HEK293 (cell line): ENCODE measurements at regions not wholly inside any gene's neighbourhood (a gene's known extent, or its start where the extent isn't known, plus 50 kb on each side); places are given as distances from the start of the nearest gene placed in this dataset.

Experiments used
- BCL11B ChIP-seq: fragments of 450-650 bp; formaldehyde crosslinking; IDR thresholded peaks from 2 replicates; pipeline ENCODE4 v1.5.1; 2016; ENCODE audit warnings: low read depth, missing biosample characterization, missing genetic modification characterization
- KLF7 ChIP-seq: fragments of 450-650 bp; formaldehyde crosslinking; IDR thresholded peaks from 2 replicates; pipeline ENCODE4 v1.5.1; 2016; ENCODE audit warnings: missing biosample characterization, missing genetic modification characterization, borderline replicate concordance
- MEIS1 ChIP-seq: sonication (generic); formaldehyde crosslinking; IDR thresholded peaks from 2 replicates; pipeline ENCODE4 v1.8.1; 2022; ENCODE audit warnings: missing genetic modification reagents, mild to moderate bottlenecking, borderline replicate concordance
- PRDM10 ChIP-seq: fragments of 450-650 bp; formaldehyde crosslinking; IDR thresholded peaks from 2 replicates; pipeline ENCODE4 v1.5.1; 2016; ENCODE audit warnings: missing biosample characterization, missing genetic modification characterization
- PRDM6 ChIP-seq: fragments of 450-650 bp; formaldehyde crosslinking; IDR thresholded peaks from 2 replicates; pipeline ENCODE4 v1.5.1; 2017; ENCODE audit warnings: missing biosample characterization, missing genetic modification characterization
- SCRT1 ChIP-seq: fragments of 450-650 bp; formaldehyde crosslinking; IDR thresholded peaks from 2 replicates; pipeline ENCODE4 v1.5.1; 2016; ENCODE audit warnings: missing biosample characterization, missing genetic modification characterization, borderline replicate concordance
- WT1 ChIP-seq: fragments of 450-650 bp; formaldehyde crosslinking; IDR thresholded peaks from 2 replicates; pipeline ENCODE4 v1.5.1; 2016; ENCODE audit warnings: missing biosample characterization, missing genetic modification characterization
- ZBTB17 ChIP-seq: fragments of 450-650 bp; formaldehyde crosslinking; IDR thresholded peaks from 2 replicates; pipeline ENCODE4 v1.5.1; 2016; ENCODE audit warnings: missing biosample characterization, missing genetic modification characterization
- ZBTB21 ChIP-seq: fragments of 450-650 bp; formaldehyde crosslinking; IDR thresholded peaks from 2 replicates; pipeline ENCODE4 v1.5.1; 2017; ENCODE audit warnings: missing biosample characterization, missing genetic modification characterization
- ZEB2 ChIP-seq: fragments of 450-650 bp; formaldehyde crosslinking; IDR thresholded peaks from 2 replicates; pipeline ENCODE4 v1.5.1; 2016; ENCODE audit warnings: missing biosample characterization, missing genetic modification characterization
- ZNF132 ChIP-seq: fragments of 450-650 bp; formaldehyde crosslinking; IDR thresholded peaks from 2 replicates; pipeline ENCODE4 v1.5.1; 2017; ENCODE audit warnings: missing biosample characterization, missing genetic modification characterization, borderline replicate concordance
- ZNF292 ChIP-seq: fragments of 450-650 bp; formaldehyde crosslinking; IDR thresholded peaks from 2 replicates; pipeline ENCODE4 v1.5.1; 2016; ENCODE audit warnings: low read depth, missing biosample characterization, missing genetic modification characterization, borderline replicate concordance
- ZNF335 ChIP-seq: fragments of 450-650 bp; formaldehyde crosslinking; conservative IDR thresholded peaks from 2 replicates; pipeline ENCODE4 v1.5.1; 2016; ENCODE audit warnings: missing biosample characterization, missing genetic modification characterization
- ZNF404 ChIP-seq: fragments of 450-650 bp; formaldehyde crosslinking; IDR thresholded peaks from 2 replicates; pipeline ENCODE4 v1.5.1; 2017; ENCODE audit warnings: missing biosample characterization, missing genetic modification characterization
- ZNF473 ChIP-seq: fragments of 450-650 bp; formaldehyde crosslinking; IDR thresholded peaks from 2 replicates; pipeline ENCODE4 v1.5.1; 2017; ENCODE audit warnings: missing biosample characterization, missing genetic modification characterization
- ZNF521 ChIP-seq: fragments of 450-650 bp; formaldehyde crosslinking; IDR thresholded peaks from 2 replicates; pipeline ENCODE4 v1.5.1; 2017; ENCODE audit warnings: missing biosample characterization, mild to moderate bottlenecking, missing genetic modification characterization
- ZNF530 ChIP-seq: fragments of 450-650 bp; formaldehyde crosslinking; IDR thresholded peaks from 2 replicates; pipeline ENCODE4 v1.5.1; 2016; ENCODE audit warnings: low read depth, missing biosample characterization, missing genetic modification characterization
- ZNF621 ChIP-seq: fragments of 450-650 bp; formaldehyde crosslinking; IDR thresholded peaks from 2 replicates; pipeline ENCODE4 v1.5.1; 2017; ENCODE audit warnings: missing biosample characterization, missing genetic modification characterization
- ZNF776 ChIP-seq: fragments of 450-650 bp; formaldehyde crosslinking; IDR thresholded peaks from 2 replicates; pipeline ENCODE4 v1.5.0; 2017; ENCODE audit warnings: missing biosample characterization, missing genetic modification characterization, borderline replicate concordance
- ZNF843 ChIP-seq: fragments of 450-650 bp; formaldehyde crosslinking; IDR thresholded peaks from 2 replicates; pipeline ENCODE4 v1.5.1; 2016; ENCODE audit warnings: missing biosample characterization, missing genetic modification characterization
- ZSCAN16 ChIP-seq: fragments of 450-650 bp; formaldehyde crosslinking; IDR thresholded peaks from 2 replicates; pipeline ENCODE4 v1.5.1; 2016; ENCODE audit warnings: missing biosample characterization, missing genetic modification characterization
- ZSCAN30 ChIP-seq: fragments of 450-650 bp; IDR thresholded peaks from 2 replicates; pipeline ENCODE4 v1.5.1; 2018; ENCODE audit warnings: missing biosample characterization, mild to moderate bottlenecking, missing genetic modification characterization, moderate library complexity
- TF ChIP-seq, protein P1 (sequence below): fragments of 450-650 bp; formaldehyde crosslinking; IDR thresholded peaks from 2 replicates; pipeline ENCODE4 v1.5.1; 2017; ENCODE audit warnings: missing biosample characterization, missing genetic modification characterization
- TF ChIP-seq, protein P2 (sequence below): fragments of 450-650 bp; formaldehyde crosslinking; IDR thresholded peaks from 2 replicates; pipeline ENCODE4 v1.5.1; 2016; ENCODE audit warnings: missing biosample characterization, missing genetic modification characterization
- TF ChIP-seq, protein P3 (sequence below): fragments of 450-650 bp; formaldehyde crosslinking; IDR thresholded peaks from 2 replicates; pipeline ENCODE4 v1.5.1; 2016; ENCODE audit warnings: missing biosample characterization, missing genetic modification characterization

- TF ChIP-seq, protein P1, sequence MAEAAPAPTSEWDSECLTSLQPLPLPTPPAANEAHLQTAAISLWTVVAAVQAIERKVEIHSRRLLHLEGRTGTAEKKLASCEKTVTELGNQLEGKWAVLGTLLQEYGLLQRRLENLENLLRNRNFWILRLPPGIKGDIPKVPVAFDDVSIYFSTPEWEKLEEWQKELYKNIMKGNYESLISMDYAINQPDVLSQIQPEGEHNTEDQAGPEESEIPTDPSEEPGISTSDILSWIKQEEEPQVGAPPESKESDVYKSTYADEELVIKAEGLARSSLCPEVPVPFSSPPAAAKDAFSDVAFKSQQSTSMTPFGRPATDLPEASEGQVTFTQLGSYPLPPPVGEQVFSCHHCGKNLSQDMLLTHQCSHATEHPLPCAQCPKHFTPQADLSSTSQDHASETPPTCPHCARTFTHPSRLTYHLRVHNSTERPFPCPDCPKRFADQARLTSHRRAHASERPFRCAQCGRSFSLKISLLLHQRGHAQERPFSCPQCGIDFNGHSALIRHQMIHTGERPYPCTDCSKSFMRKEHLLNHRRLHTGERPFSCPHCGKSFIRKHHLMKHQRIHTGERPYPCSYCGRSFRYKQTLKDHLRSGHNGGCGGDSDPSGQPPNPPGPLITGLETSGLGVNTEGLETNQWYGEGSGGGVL (tag by site-specific recombination), result peak; percentile 86
- TF ChIP-seq ZBTB21 (peak; percentile 79), SCRT1 (no peak), KLF7 (no peak), ZSCAN30 (tag by site-specific recombination) (0 out of 2 replicates have a peak, but pooled peaks have one; percentile 22), ZNF843 (tag by site-specific recombination) (peak; percentile 42; the same call in 1 of the 2 replicates), ZNF292 (no peak), ZNF132 (tag by site-specific recombination) (no peak), ZEB2 (tag by site-specific recombination) (peak; percentile 93), ZNF521 (tag by site-specific recombination) (no peak), MEIS1 (CRISPR knock-in tag) (no peak), ZNF530 (tag by site-specific recombination) (no peak), WT1 (tag by site-specific recombination) (peak; percentile 88), ZSCAN16 (tag by site-specific recombination) (no peak), ZNF621 (no peak), ZNF473 (tag by site-specific recombination) (no peak), ZNF335 (no peak), ZBTB17 (peak; percentile 87), BCL11B (tag by site-specific recombination) (no peak), PRDM6 (tag by site-specific recombination) (peak; percentile 100), ZNF404 (tag by site-specific recombination) (no peak), PRDM10 (tag by site-specific recombination) (peak; percentile 70), ZNF776 (no peak)
- TF ChIP-seq, protein P2, sequence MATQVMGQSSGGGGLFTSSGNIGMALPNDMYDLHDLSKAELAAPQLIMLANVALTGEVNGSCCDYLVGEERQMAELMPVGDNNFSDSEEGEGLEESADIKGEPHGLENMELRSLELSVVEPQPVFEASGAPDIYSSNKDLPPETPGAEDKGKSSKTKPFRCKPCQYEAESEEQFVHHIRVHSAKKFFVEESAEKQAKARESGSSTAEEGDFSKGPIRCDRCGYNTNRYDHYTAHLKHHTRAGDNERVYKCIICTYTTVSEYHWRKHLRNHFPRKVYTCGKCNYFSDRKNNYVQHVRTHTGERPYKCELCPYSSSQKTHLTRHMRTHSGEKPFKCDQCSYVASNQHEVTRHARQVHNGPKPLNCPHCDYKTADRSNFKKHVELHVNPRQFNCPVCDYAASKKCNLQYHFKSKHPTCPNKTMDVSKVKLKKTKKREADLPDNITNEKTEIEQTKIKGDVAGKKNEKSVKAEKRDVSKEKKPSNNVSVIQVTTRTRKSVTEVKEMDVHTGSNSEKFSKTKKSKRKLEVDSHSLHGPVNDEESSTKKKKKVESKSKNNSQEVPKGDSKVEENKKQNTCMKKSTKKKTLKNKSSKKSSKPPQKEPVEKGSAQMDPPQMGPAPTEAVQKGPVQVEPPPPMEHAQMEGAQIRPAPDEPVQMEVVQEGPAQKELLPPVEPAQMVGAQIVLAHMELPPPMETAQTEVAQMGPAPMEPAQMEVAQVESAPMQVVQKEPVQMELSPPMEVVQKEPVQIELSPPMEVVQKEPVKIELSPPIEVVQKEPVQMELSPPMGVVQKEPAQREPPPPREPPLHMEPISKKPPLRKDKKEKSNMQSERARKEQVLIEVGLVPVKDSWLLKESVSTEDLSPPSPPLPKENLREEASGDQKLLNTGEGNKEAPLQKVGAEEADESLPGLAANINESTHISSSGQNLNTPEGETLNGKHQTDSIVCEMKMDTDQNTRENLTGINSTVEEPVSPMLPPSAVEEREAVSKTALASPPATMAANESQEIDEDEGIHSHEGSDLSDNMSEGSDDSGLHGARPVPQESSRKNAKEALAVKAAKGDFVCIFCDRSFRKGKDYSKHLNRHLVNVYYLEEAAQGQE (tag by site-specific recombination), result no peak
- TF ChIP-seq, protein P3, sequence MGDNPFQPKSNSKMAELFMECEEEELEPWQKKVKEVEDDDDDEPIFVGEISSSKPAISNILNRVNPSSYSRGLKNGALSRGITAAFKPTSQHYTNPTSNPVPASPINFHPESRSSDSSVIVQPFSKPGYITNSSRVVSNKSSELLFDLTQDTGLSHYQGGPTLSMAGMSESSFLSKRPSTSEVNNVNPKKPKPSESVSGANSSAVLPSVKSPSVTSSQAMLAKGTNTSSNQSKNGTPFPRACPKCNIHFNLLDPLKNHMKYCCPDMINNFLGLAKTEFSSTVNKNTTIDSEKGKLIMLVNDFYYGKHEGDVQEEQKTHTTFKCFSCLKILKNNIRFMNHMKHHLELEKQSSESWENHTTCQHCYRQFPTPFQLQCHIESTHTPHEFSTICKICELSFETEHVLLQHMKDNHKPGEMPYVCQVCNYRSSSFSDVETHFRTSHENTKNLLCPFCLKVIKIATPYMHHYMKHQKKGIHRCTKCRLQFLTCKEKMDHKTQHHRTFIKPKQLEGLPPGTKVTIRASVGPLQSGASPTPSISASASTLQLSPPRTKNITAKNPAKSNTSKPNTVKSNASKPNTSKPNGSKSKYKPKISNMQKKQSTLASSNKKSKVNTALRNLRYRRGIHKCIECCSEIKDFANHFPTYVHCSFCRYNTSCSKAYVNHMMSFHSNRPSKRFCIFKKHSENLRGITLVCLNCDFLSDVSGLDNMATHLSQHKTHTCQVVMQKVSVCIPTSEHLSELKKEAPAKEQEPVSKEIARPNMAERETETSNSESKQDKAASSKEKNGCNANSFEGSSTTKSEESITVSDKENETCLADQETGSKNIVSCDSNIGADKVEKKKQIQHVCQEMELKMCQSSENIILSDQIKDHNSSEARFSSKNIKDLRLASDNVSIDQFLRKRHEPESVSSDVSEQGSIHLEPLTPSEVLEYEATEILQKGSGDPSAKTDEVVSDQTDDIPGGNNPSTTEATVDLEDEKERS (tag by site-specific recombination), result no peak
Observed at GRCh38 chr5:125317536-125317995, 571.1 kb upstream of the ZNF608 start (continued).
